ENCODE measurements at regions not wholly inside any gene's neighbourhood (a gene's known extent, or its start where the extent isn't known, plus 50 kb on each side); places are given as distances from the start of the nearest gene placed in this dataset.

GRCh38 chr10:62550173-62550572 is 176.0 kb downstream of the ZNF365 start:
- CTCF ChIA-PET, result interaction anchor here (1.2 kb wide), 1 partner anchor 606 kb away, joined by 3 read pairs; no protein-coding TSS in a partner anchor
- Histone ChIP-seq H3K9me3 (ENCODE audit: control insufficient read depth, insufficient read depth, low read depth, low read length) (no peaks in the 10 kb centered on the region), H3K27ac (ENCODE audit: extremely low read depth, low read depth, low read length) (no peak overlapping the region), H3K36me3 (ENCODE audit: control insufficient read depth in 2 of 2, insufficient read depth in 1 of 2, low read length in 2 of 2) (no peaks in the 10 kb centered on the region), H3K4me3 (ENCODE audit: low read depth, low read length) (no peak overlapping the region), H3K4me1 (ENCODE audit: control insufficient read depth, insufficient read depth, low read length) (no peaks in the 10 kb centered on the region)
- TF ChIP-seq ZNF660 (tag by site-specific recombination; IDR thresholded peaks at IDR 0.05) (no peak), ZNF560 (tag by site-specific recombination; IDR thresholded peaks at IDR 0.05; ENCODE audit: borderline replicate concordance) (no peak), PRDM2 (tag by site-specific recombination; IDR thresholded peaks at IDR 0.05; ENCODE audit: borderline replicate concordance) (no peak), ZNF677 (tag by site-specific recombination; IDR thresholded peaks at IDR 0.05) (no peak), ZNF473 (tag by site-specific recombination; IDR thresholded peaks at IDR 0.05) (no peak), ZNF571 (tag by site-specific recombination; IDR thresholded peaks at IDR 0.05) (no peak), MYNN (tag by site-specific recombination; IDR thresholded peaks at IDR 0.05; ENCODE audit: borderline replicate concordance) (no peak), ZNF704 (tag by site-specific recombination; IDR thresholded peaks at IDR 0.05) (no peak), ZNF214 (tag by site-specific recombination; IDR thresholded peaks at IDR 0.05; ENCODE audit: borderline replicate concordance) (no peak), ZNF501 (tag by site-specific recombination; IDR thresholded peaks at IDR 0.05) (no peak), ZNF514 (tag by site-specific recombination; IDR thresholded peaks at IDR 0.05) (no peak), ZBTB21 (tag by site-specific recombination; IDR thresholded peaks at IDR 0.05) (no peak), ZNF26 (tag by site-specific recombination; IDR thresholded peaks at IDR 0.05) (no peak), ZNF768 (tag by site-specific recombination; IDR thresholded peaks at IDR 0.05) (no peak), ZBTB49 (tag by site-specific recombination; IDR thresholded peaks at IDR 0.05; ENCODE audit: low read depth) (no peak)
- TF ChIP-seq, protein P1, sequence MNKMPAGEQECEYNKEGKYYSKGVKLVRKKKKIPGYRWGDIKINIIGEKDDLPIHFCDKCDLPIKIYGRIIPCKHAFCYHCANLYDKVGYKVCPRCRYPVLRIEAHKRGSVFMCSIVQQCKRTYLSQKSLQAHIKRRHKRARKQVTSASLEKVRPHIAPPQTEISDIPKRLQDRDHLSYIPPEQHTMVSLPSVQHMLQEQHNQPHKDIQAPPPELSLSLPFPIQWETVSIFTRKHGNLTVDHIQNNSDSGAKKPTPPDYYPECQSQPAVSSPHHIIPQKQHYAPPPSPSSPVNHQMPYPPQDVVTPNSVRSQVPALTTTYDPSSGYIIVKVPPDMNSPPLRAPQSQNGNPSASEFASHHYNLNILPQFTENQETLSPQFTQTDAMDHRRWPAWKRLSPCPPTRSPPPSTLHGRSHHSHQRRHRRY (tag by site-specific recombination; IDR thresholded peaks at IDR 0.05), result no peak
- POLR2A ChIA-PET, result no interaction called here
